Thymus (tissue), 11 donors: ENCODE measurements at regions not wholly inside any gene's neighbourhood (a gene's known extent, or its start where the extent isn't known, plus 50 kb on each side); places are given as distances from the start of the nearest gene placed in this dataset.

Experiments used
- DNase-seq, 9 donors: peaks; one replicate each; pipeline ENCODE4 v3.0.0-alpha.2; 2013; ENCODE audit warnings: low spot score in 9 of 9, low read depth in 6 of 9, missing footprints in 1 of 9
- H3K27ac ChIP-seq, 2 donors: one replicate each; pipeline ENCODE4 v1.5.1; 2013; ENCODE audit warnings: control low read depth in 1 of 2, low read depth in 1 of 2, low read length in 1 of 2, mild to moderate bottlenecking in 1 of 2, moderate library complexity in 1 of 2
- H3K27me3 ChIP-seq, 2 donors: one replicate each; pipeline ENCODE4 v1.5.1; 2013; ENCODE audit warnings: low read length in 1 of 2; ENCODE audit not compliant: control insufficient read depth in 2 of 2, insufficient read depth in 1 of 2
- H3K36me3 ChIP-seq, 2 donors: one replicate each; pipeline ENCODE4 v1.5.1; 2013; ENCODE audit warnings: low read length in 1 of 2, mild to moderate bottlenecking in 1 of 2, moderate library complexity in 1 of 2; ENCODE audit not compliant: control insufficient read depth in 2 of 2, insufficient read depth in 2 of 2
- H3K4me1 ChIP-seq, 2 donors: one replicate each; pipeline ENCODE4 v1.5.1; 2013; ENCODE audit warnings: low read length in 2 of 2; ENCODE audit not compliant: control insufficient read depth in 2 of 2, insufficient read depth in 2 of 2
- H3K4me3 ChIP-seq, 2 donors: one replicate each; pipeline ENCODE4 v1.5.1; 2013; ENCODE audit warnings: low read length in 2 of 2, control low read depth in 1 of 2, mild to moderate bottlenecking in 1 of 2
- H3K9me3 ChIP-seq, 2 donors: one replicate each; pipeline ENCODE4 v1.5.1; 2013; ENCODE audit warnings: low read length in 1 of 2, mild to moderate bottlenecking in 1 of 2; ENCODE audit not compliant: control insufficient read depth in 2 of 2, insufficient read depth in 1 of 2
- WGBS: extraction: QIAGEN DNeasy Blood & Tissue Kit; methylation state at CpG from one replicate; pipeline ENCODE4 v1.1.7; 2013; 5-methylcytosine and 5-hydroxymethylcytosine counted together
- donor health status: healthy.

DNA sequence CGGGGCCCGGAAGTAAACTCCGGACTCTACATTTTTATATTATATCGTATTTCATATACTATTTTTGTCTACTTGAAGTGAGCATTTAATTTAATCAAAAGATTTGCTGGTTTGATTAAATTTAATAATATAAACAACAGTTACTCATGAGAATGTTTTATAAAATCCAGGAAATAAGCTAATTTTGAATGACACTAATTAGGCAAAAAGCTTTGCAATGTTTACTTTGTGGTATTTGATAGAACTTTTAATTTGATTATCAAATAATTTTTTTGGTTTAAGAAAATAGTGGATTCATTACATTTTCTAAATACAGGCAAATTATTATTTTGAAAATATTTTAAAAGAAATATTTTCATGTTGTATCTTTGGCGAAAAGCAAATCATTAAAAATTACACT, 900.4 kb upstream of the CDH2 start:
- Histone ChIP-seq H3K27ac (no peak overlapping the region), H3K4me3 (no peak overlapping the region), H3K9me3 (no peaks in the 10 kb centered on the region), H3K4me1 (no peaks in the 10 kb centered on the region), H3K27me3 (no peaks in the 10 kb centered on the region), H3K36me3 (no peaks in the 10 kb centered on the region)
- no peak for DNase-seq
- 99% methylated on average over 5 of the region's 5 CpGs for WGBS

DNA sequence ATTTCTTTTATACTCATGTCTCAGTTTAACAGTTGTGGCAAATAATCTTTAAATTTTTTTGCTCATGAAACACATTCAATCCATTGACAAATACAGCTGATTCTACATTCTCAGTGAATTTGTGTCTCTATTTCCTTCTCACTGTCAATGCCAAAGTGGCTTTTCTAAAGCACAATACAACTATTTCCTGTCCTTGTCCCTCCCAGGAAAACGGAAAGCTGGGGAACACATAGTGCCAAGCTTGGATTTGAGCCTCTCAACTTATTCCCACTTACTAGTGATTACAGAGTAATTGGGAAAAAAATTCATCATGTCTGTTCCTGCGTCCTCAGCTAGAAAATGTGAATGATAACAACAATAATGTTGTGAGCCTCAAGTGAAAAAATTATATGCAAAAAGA, 899.7 kb upstream of the CDH2 start:
- Histone ChIP-seq H3K4me3 (no peak overlapping the region), H3K27me3 (no peaks in the 10 kb centered on the region), H3K27ac (no peak overlapping the region), H3K9me3 (peaks cover 0 to 3% of the 10 kb centered on the region in 2 donors), H3K4me1 (no peaks in the 10 kb centered on the region), H3K36me3 (no peaks in the 10 kb centered on the region)
- no peak for DNase-seq
- WGBS = 93% methylated on average over 2 of the region's 2 CpGs

DNA sequence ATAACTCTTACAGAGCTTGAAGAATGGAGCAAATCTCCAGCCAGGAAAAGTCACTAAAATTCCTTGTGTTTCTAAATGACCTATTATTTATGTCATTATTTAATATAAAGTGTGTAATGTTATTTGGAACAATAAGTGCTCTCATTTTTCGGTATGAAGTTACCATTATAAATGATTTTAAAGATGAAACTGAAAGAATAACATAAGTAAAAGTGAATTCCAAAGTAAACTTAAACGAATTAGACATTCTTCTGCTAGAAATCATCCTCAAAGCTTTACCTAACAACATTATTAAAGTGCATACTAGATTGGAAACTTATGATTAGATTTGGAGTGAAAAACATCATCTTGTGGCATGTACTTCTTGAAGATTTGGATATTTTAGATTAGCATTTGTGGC, 897.2 kb upstream of the CDH2 start:
- H3K27ac ChIP-seq = no peak overlapping the region
- H3K36me3 ChIP-seq = no peaks in the 10 kb centered on the region
- no peak overlapping the region for H3K4me3 ChIP-seq
- no peak for DNase-seq
- no peaks in the 10 kb centered on the region for H3K27me3 ChIP-seq
- no peaks in the 10 kb centered on the region for H3K4me1 ChIP-seq
- 87% methylated on average over 2 of the region's 2 CpGs for WGBS
- H3K9me3 ChIP-seq = peaks cover 0 to 3% of the 10 kb centered on the region in 2 donors

DNA sequence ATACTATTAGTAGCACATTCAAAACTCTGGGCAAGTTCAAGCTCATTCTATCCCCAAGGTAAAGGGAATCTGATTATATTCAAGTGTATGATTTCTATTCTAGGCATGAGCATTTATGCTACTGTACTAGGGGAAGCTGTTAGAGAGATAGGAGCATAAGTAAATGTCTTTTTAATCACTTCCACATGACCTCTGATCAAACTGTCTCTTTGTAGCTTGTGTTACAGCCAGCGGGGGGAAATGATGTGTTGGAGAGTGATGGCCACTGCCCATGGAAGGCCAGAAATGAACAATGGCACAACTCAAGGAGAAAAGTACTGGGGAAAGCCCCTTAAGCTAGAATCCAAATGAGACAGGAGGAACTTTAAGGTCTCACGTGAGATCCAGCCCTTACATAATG, 894.9 kb upstream of the CDH2 start:
- H3K4me3 ChIP-seq = no peak overlapping the region
- 93% methylated on average over 2 of the region's 2 CpGs for WGBS
- no peaks in the 10 kb centered on the region for H3K36me3 ChIP-seq
- H3K4me1 ChIP-seq = no peaks in the 10 kb centered on the region
- no peaks in the 10 kb centered on the region for H3K27me3 ChIP-seq
- no peak for DNase-seq
- H3K9me3 ChIP-seq = peaks cover 0 to 3% of the 10 kb centered on the region in 2 donors
- H3K27ac ChIP-seq = no peak overlapping the region

DNA sequence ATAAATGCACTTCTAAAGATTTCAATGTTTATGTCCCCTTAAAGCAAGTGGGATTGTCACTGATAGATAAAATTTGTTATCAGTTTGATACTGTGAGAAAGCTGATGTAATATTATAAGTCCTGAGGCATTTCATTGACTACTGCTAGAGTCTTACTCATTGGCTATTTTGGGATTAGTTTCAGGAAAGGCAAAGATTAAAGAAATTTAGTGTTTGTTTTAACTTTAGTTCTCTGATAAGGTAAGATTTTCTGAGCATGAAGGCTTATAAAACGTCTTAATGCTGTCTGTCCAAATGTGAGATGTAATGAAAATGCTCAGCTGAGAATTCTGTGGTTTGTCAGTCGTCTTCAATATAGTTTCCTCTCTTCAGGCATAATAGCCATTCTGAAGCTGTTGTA, 886.4 kb upstream of the CDH2 start:
- no peaks in the 10 kb centered on the region for H3K9me3 ChIP-seq
- WGBS = 70% methylated on average over 2 of the region's 2 CpGs
- no peak overlapping the region for H3K4me3 ChIP-seq
- DNase-seq = no peak
- H3K27me3 ChIP-seq = no peaks in the 10 kb centered on the region
- no peak overlapping the region for H3K27ac ChIP-seq
- no peaks in the 10 kb centered on the region for H3K4me1 ChIP-seq
- H3K36me3 ChIP-seq = no peaks in the 10 kb centered on the region

DNA sequence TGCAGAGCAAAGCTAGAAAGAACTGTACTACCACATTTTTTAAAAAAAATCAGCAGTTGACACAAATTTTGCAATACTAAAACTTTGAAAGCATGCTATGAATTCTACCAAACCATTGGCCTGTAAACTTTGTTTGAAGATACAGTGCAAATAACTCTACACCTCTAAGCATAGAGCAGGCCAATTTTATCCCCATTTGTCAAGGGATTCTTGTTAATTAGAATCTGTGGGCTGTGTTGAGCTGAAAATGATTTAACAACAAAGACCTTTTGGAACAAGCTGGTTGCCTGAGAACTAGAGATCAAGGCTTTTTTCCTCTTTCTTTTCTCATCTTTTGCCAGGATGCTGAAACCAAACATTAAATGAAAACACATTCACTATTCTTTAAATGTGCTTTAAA, 886.0 kb upstream of the CDH2 start:
- no peak overlapping the region for H3K4me3 ChIP-seq
- DNase-seq = no peak
- H3K9me3 ChIP-seq = no peaks in the 10 kb centered on the region
- no peaks in the 10 kb centered on the region for H3K36me3 ChIP-seq
- no peak overlapping the region for H3K27ac ChIP-seq
- H3K27me3 ChIP-seq = no peaks in the 10 kb centered on the region
- H3K4me1 ChIP-seq = no peaks in the 10 kb centered on the region

DNA sequence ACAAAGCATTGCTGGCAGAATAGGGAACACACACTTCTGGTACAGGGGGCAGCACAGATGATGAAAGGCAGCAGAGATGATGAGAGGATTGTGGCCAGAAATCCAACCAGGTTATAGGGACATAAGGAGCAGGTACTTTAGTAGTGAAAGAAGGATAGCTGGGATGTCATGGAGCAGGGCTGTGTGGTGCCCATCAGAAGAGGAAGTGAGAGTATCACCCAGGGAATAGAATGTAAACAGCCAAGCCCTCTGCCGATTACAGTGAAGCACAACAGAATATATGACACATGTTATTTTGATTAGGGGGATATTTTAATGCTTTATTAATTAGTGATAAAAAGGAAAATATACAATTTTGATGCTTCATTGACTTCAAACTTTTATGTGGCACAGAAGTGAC, 883.4 kb upstream of the CDH2 start:
- 81% methylated on average over 1 of the region's 1 CpG for WGBS

DNA sequence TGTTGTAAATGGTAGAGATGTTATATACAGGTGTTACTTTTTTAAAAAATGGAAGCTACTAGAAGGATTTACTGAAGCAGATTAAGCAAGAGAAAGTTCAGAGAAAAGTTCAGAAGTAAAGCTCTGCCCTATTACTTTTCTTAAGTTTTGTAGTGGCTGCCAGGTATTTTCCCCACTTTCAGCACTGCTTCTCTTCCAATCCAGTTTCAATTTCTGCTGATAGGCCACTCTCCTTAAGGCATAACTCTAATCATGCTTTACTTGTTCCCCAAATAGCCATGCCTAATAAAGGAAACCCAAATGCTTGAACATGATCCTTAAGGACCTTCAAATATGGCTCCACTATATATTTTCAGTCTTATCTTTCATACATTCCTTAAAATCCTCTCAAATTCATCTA, 880.8 kb upstream of the CDH2 start:
- DNase-seq = no peak
- H3K27me3 ChIP-seq = no peaks in the 10 kb centered on the region
- H3K9me3 ChIP-seq = no peaks in the 10 kb centered on the region
- H3K36me3 ChIP-seq = no peaks in the 10 kb centered on the region
- no peak overlapping the region for H3K27ac ChIP-seq
- H3K4me1 ChIP-seq = no peaks in the 10 kb centered on the region
- H3K4me3 ChIP-seq = no peak overlapping the region

More for the DNA sequence above, 883.4 kb upstream of the CDH2 start:
- Histone ChIP-seq H3K27ac (no peak overlapping the region), H3K4me3 (no peak overlapping the region), H3K36me3 (no peaks in the 10 kb centered on the region), H3K9me3 (no peaks in the 10 kb centered on the region), H3K27me3 (no peaks in the 10 kb centered on the region), H3K4me1 (no peaks in the 10 kb centered on the region)
- no peak for DNase-seq

DNA sequence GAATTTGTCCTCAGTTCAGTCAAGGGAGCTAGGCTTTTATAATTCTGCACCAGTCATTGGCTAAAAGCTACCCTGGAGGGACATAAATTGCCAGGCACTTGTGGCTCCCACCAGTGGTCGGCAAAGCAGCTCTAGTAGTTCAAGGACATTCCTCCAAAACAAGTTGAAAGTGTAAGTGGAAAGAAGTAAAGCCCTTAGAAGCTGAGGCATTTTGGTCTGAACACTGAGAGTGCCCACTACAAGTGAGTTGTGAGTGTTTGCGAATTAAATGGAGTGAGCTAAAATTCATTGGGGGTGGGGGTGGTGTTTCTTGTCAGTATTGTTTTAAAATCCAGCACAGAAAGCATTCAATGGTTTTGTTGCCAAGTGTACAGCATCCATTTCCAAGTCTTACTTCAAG, 879.9 kb upstream of the CDH2 start:
- no peak for DNase-seq
- 92% methylated on average over 2 of the region's 2 CpGs for WGBS
- Histone ChIP-seq H3K27me3 (no peaks in the 10 kb centered on the region), H3K27ac (no peak overlapping the region), H3K9me3 (no peaks in the 10 kb centered on the region), H3K36me3 (no peaks in the 10 kb centered on the region), H3K4me1 (no peaks in the 10 kb centered on the region), H3K4me3 (no peak overlapping the region)

DNA sequence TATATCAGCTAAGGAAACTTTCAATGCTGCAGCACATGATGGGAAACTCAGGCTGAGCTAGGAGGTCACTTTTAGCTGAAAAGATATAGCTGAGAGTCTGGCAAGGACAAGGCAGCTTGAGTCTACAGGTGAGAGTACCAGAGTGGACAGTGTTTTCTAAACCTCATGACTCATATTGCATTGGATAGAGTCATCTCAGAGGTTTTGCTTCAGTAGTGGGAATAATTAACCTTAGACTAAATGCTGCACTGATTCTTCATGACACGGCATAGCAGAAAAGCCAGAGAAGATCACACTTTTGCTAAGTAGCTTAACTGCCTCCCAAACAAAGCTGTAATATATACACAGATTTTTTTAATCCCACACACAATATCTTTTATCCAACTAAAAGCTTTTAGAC, 865.0 kb upstream of the CDH2 start:
- Histone ChIP-seq H3K9me3 (no peaks in the 10 kb centered on the region), H3K4me3 (no peak overlapping the region), H3K36me3 (no peaks in the 10 kb centered on the region), H3K27me3 (no peaks in the 10 kb centered on the region), H3K4me1 (no peaks in the 10 kb centered on the region), H3K27ac (no peak overlapping the region)
- DNase-seq = no peak
- WGBS = 96% methylated on average over 1 of the region's 1 CpG
